WTC11 (cell line): ENCODE measurements at regions not wholly inside any gene's neighbourhood (a gene's known extent, or its start where the extent isn't known, plus 50 kb on each side); places are given as distances from the start of the nearest gene placed in this dataset.

Experiments
- ATAC-seq: fragments of 200-7000 bp; cut with Tn5 transposase; 2 replicates; pipeline ENCODE4 v1.10.0; 2021; ENCODE audit warnings: mild to moderate bottlenecking, moderate library complexity
- CTCF ChIA-PET: fragments of 300-600 bp; sonication (Branson Sonifier 250); formaldehyde crosslinking; loops from one replicate; lab custom pipeline; 2021; ENCODE audit warnings: antibody characterized with exemption; lab: Charles Lee
- POLR2A ChIA-PET: fragments of 350-600 bp; sonication (Branson Sonifier 250); formaldehyde crosslinking; loops from one replicate; lab custom pipeline; 2021; ENCODE audit warnings: antibody characterized with exemption; lab: Charles Lee
- DNase-seq: peaks from one replicate; pipeline ENCODE4 v3.0.0; 2021; ENCODE audit warnings: low spot score
- H3K27ac Mint-ChIP-seq: 2 replicates; pipeline ENCODE4 v1.8.0; 2021; ENCODE audit warnings: mixed read lengths
- H3K27me3 Mint-ChIP-seq: 2 replicates; pipeline ENCODE4 v1.8.0; 2021; ENCODE audit warnings: low read depth, mild to moderate bottlenecking, moderate library complexity, mixed read lengths
- H3K36me3 Mint-ChIP-seq: 2 replicates; pipeline ENCODE4 v1.8.0; 2021; ENCODE audit warnings: mixed read lengths
- H3K4me1 Mint-ChIP-seq: 2 replicates; pipeline ENCODE4 v1.8.0; 2022; ENCODE audit warnings: mixed read lengths
- H3K4me3 Mint-ChIP-seq: 2 replicates; pipeline ENCODE4 v1.8.0; 2021; ENCODE audit warnings: mild to moderate bottlenecking, moderate library complexity, mixed read lengths
- H3K9me3 Mint-ChIP-seq: 2 replicates; pipeline ENCODE4 v1.8.0; 2021; ENCODE audit warnings: mixed read lengths
- ARID4B ChIP-seq: sonication (generic); formaldehyde crosslinking; IDR thresholded peaks from 2 replicates; pipeline ENCODE4 v1.8.0; 2023; ENCODE audit warnings: missing genetic modification reagents, mild to moderate bottlenecking, borderline replicate concordance
- ATF1 ChIP-seq: sonication (generic); formaldehyde crosslinking; IDR thresholded peaks from 2 replicates; pipeline ENCODE4 v1.8.1; 2023; ENCODE audit warnings: mild to moderate bottlenecking, moderate library complexity, missing genetic modification reagents
- ATF3 ChIP-seq: sonication (generic); formaldehyde crosslinking; conservative IDR thresholded peaks from 2 replicates; pipeline ENCODE4 v1.8.1; 2022; ENCODE audit warnings: mild to moderate bottlenecking, missing genetic modification reagents
- ATF6 ChIP-seq: sonication (generic); formaldehyde crosslinking; IDR thresholded peaks from 2 replicates; pipeline ENCODE4 v1.8.1; 2023; ENCODE audit warnings: mild to moderate bottlenecking, missing genetic modification reagents
- E2F4 ChIP-seq: sonication (generic); formaldehyde crosslinking; IDR thresholded peaks from 2 replicates; pipeline ENCODE4 v1.8.1; 2022; ENCODE audit warnings: low read depth, mild to moderate bottlenecking, moderate library complexity, missing genetic modification reagents, borderline replicate concordance
- ELF4 ChIP-seq: sonication (generic); formaldehyde crosslinking; IDR thresholded peaks from 2 replicates; pipeline ENCODE4 v1.8.1; 2022; ENCODE audit warnings: low read depth, mild to moderate bottlenecking, moderate library complexity, missing genetic modification reagents
- FOXK1 ChIP-seq: sonication (generic); formaldehyde crosslinking; IDR thresholded peaks from 2 replicates; pipeline ENCODE4 v1.8.0; 2022; ENCODE audit warnings: mild to moderate bottlenecking, moderate library complexity, missing genetic modification reagents
- MAX ChIP-seq: sonication (generic); formaldehyde crosslinking; IDR thresholded peaks from 2 replicates; pipeline ENCODE4 v1.8.0; 2022; ENCODE audit warnings: mild to moderate bottlenecking, missing genetic modification reagents
- MYBL2 ChIP-seq: sonication (generic); formaldehyde crosslinking; IDR thresholded peaks from 2 replicates; pipeline ENCODE4 v1.8.1; 2023; ENCODE audit warnings: mild to moderate bottlenecking, moderate library complexity, missing genetic modification reagents
- NR3C1 ChIP-seq: sonication (generic); formaldehyde crosslinking; conservative IDR thresholded peaks from 2 replicates; pipeline ENCODE4 v1.8.1; 2023; ENCODE audit warnings: low read depth, mild to moderate bottlenecking, missing genetic modification reagents
- RELA ChIP-seq: sonication (generic); formaldehyde crosslinking; IDR thresholded peaks from 2 replicates; pipeline ENCODE4 v1.8.1; 2022; ENCODE audit warnings: missing genetic modification reagents, mild to moderate bottlenecking, borderline replicate concordance
- SMAD3 ChIP-seq: sonication (generic); formaldehyde crosslinking; IDR thresholded peaks from 2 replicates; pipeline ENCODE4 v1.8.0; 2022; ENCODE audit warnings: missing genetic modification reagents, mild to moderate bottlenecking, borderline replicate concordance
- SMAD4 ChIP-seq: sonication (generic); formaldehyde crosslinking; IDR thresholded peaks from 2 replicates; pipeline ENCODE4 v1.8.0; 2022; ENCODE audit warnings: mild to moderate bottlenecking, missing genetic modification reagents
- TEAD1 ChIP-seq: sonication (generic); formaldehyde crosslinking; IDR thresholded peaks from 2 replicates; pipeline ENCODE4 v1.8.0; 2022; ENCODE audit warnings: mild to moderate bottlenecking, missing genetic modification reagents
- ZMAT4 ChIP-seq: fragments of 250-450 bp; sonication (Bioruptor Pico); IDR thresholded peaks from 2 replicates; pipeline ENCODE4 v1.9.0; 2021; ENCODE audit warnings: mild to moderate bottlenecking
- ZNF121 ChIP-seq: sonication (generic); formaldehyde crosslinking; IDR thresholded peaks from 2 replicates; pipeline ENCODE4 v1.8.0; 2023; ENCODE audit warnings: missing genetic modification reagents
- ZNF232 ChIP-seq: sonication (generic); formaldehyde crosslinking; IDR thresholded peaks from 2 replicates; pipeline ENCODE4 v1.8.0; 2022; ENCODE audit warnings: mild to moderate bottlenecking, missing genetic modification reagents
- ZNF671 ChIP-seq: fragments of 250-450 bp; sonication (Bioruptor Pico); IDR thresholded peaks from 2 replicates; pipeline ENCODE4 v1.8.0; 2021; ENCODE audit warnings: mild to moderate bottlenecking

GRCh38 chrX:36844857-36845256, 163.3 kb upstream of the FAM47C start:
- H3K4me3 Mint-ChIP-seq: no peak overlapping the region
- no peak for DNase-seq
- no peak overlapping the region for H3K27ac Mint-ChIP-seq
- no peaks in the 10 kb centered on the region for H3K4me1 Mint-ChIP-seq
- no peak for TF ChIP-seq FOXK1 (CRISPR knock-in tag)
- no peak for TF ChIP-seq ZNF671 (CRISPR knock-in tag)
- TF ChIP-seq ZMAT4 (CRISPR knock-in tag): no peak
- TF ChIP-seq SMAD4 (CRISPR knock-in tag): no peak
- no peak for TF ChIP-seq ARID4B (CRISPR knock-in tag)
- no peak for TF ChIP-seq ZNF232 (CRISPR knock-in tag)
- TF ChIP-seq ZNF121 (CRISPR knock-in tag): no peak
- no peak for TF ChIP-seq E2F4
- TF ChIP-seq TEAD1 (CRISPR knock-in tag): no peak
- no peak for TF ChIP-seq MAX (CRISPR knock-in tag)
- TF ChIP-seq NR3C1: no peak
- TF ChIP-seq SMAD3 (CRISPR knock-in tag): no peak
- no peak for TF ChIP-seq ATF6 (CRISPR knock-in tag)
- TF ChIP-seq, all 79 proteins: peak for 0
- Mint-ChIP-seq H3K9me3 (no peaks in the 10 kb centered on the region), H3K27me3 (no peaks in the 10 kb centered on the region), H3K36me3 (no peaks in the 10 kb centered on the region)
- ATAC-seq: no peak
- ChIA-PET CTCF (no interaction called here), POLR2A (no interaction called here)

- Mint-ChIP-seq H3K4me3 (no peak overlapping the region), H3K27me3 (no peaks in the 10 kb centered on the region), H3K27ac (no peak overlapping the region), H3K4me1 (no peaks in the 10 kb centered on the region), H3K36me3 (no peaks in the 10 kb centered on the region), H3K9me3 (no peaks in the 10 kb centered on the region)
- TF ChIP-seq ELF4 (CRISPR knock-in tag): no peak
- no peak for TF ChIP-seq MYBL2 (CRISPR knock-in tag)
- no peak for TF ChIP-seq ATF1 (CRISPR knock-in tag)
- TF ChIP-seq E2F4: no peak
- TF ChIP-seq ATF3 (CRISPR knock-in tag): no peak
- no peak for TF ChIP-seq RELA
- no peak for TF ChIP-seq ARID4B (CRISPR knock-in tag)
- no peak for ATAC-seq
- no peak for DNase-seq
- POLR2A ChIA-PET: no interaction called here
- CTCF ChIA-PET: no interaction called here
These were observed 160.7 kb upstream of the FAM47C start for GRCh38 chrX:36847496-36847895.
